ENCODE measurements at regions not wholly inside any gene's neighbourhood (a gene's known extent, or its start where the extent isn't known, plus 50 kb on each side); places are given as distances from the start of the nearest gene placed in this dataset.
A peak's percentile ranks its signal among the peaks of the same experiment; 100 is the strongest.

GRCh38 chr22:22076361-22076760, 93.8 kb upstream of the TOP3B start:
- no peak overlapping the region for H3K4me3 ChIP-seq (ENCODE audit: severe bottlenecking)
- H3K9me3 ChIP-seq (ENCODE audit: severe bottlenecking) = no peaks in the 10 kb centered on the region
- no peak for ATAC-seq (ENCODE audit: low read depth)
- no peak for DNase-seq (ENCODE audit: low spot score)
- TF ChIP-seq CTCF (IDR thresholded peaks at IDR 0.05; ENCODE audit: poor library complexity, severe bottlenecking) = no peak
- H3K4me1 ChIP-seq (ENCODE audit: insufficient read depth, poor library complexity, severe bottlenecking) = peaks cover 34% of the 10 kb centered on the region
- H3K27me3 ChIP-seq (ENCODE audit: insufficient read depth, poor library complexity, severe bottlenecking) = no peaks in the 10 kb centered on the region
- H3K36me3 ChIP-seq (ENCODE audit: low read depth) = no peaks in the 10 kb centered on the region
- peak overlapping the region; percentile 74 for H3K27ac ChIP-seq (ENCODE audit: poor library complexity, severe bottlenecking)

DNA sequence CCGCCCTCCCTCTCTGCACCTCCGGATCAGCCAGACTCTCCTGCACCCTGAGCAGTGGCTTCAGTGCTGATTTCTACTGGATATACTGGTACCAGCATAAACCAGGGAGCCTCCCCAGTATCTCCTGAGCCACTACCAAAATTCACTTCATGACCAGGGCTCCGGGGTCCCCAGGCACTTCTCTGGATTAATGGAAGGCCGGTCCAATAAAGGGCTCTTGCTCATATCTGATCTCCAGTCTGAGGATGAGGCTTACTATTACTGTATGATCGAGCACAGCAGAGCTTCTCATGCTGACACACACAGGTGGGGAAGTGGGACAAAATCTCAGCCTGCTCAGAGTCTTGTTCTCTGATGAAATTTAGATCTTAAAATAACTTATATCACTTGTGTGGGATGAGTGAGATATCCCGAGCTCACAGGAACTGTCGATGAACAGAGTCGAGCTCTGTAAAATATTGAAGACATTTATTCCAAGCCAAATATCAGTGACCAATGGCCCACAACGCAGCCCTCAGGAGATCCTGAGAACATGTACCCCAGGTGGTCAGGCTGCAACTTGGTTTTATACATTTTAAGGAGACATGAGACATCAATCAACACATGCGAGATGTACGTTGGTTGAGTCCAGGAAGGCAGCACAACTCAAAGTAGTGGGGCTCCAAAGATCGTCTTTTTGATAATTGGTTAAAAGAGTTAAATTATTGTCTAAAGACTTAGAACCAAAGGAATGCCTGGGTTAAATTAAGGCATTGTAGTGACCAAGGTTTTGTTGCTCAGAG, 93.0 kb upstream of the TOP3B start:
- Histone ChIP-seq H3K4me3 (ENCODE audit: severe bottlenecking) (no peak overlapping the region), H3K9me3 (ENCODE audit: severe bottlenecking) (no peaks in the 10 kb centered on the region), H3K27ac (ENCODE audit: poor library complexity, severe bottlenecking) (peak overlapping the region; percentile 74), H3K27me3 (ENCODE audit: insufficient read depth, poor library complexity, severe bottlenecking) (no peaks in the 10 kb centered on the region), H3K36me3 (ENCODE audit: low read depth) (no peaks in the 10 kb centered on the region), H3K4me1 (ENCODE audit: insufficient read depth, poor library complexity, severe bottlenecking) (peaks cover 39% of the 10 kb centered on the region)
- no peak for DNase-seq (ENCODE audit: low spot score)
- no peak for ATAC-seq (ENCODE audit: low read depth)
- no peak for TF ChIP-seq CTCF (IDR thresholded peaks at IDR 0.05; ENCODE audit: poor library complexity, severe bottlenecking)

DNA sequence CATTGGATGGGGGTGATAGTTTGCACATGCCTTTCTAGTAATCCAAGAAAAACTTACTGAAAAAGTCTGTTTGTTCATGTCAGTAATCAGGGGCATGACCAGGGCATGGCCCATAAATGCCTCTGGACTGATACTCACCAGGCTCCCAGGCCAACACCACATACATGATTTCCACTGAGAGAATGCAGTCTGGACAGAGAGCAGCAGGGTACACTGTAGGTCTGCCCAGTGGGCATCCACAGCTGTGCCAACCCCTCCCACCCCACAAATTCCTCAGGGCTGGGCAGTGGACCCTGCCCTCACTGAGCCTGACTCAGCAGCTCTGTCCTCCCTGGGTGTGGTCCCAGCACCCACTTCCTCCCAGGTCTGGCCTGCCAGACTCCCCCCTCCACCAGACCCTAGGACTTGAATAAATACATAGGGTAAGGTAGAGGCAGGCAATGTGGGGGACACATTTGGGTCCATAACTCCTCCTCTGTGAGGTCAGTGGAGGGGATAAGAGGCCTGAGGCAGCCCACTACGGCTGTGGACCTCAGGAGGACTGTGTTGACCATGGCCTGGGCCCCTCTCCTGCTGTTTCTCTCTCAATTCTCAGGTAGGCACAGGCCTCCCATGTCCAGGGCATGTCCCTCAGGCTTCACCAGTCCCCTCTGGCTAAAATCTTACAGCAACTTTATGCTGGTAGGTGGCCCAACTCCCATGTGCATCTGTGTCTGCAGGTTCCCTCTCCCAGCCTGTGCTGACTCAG, 92.2 kb upstream of the TOP3B start:
- no peak for DNase-seq (ENCODE audit: low spot score)
- Histone ChIP-seq H3K27ac (ENCODE audit: poor library complexity, severe bottlenecking) (peak overlapping the region; percentile 74), H3K9me3 (ENCODE audit: severe bottlenecking) (no peaks in the 10 kb centered on the region), H3K27me3 (ENCODE audit: insufficient read depth, poor library complexity, severe bottlenecking) (no peaks in the 10 kb centered on the region), H3K36me3 (ENCODE audit: low read depth) (no peaks in the 10 kb centered on the region), H3K4me3 (ENCODE audit: severe bottlenecking) (no peak overlapping the region), H3K4me1 (ENCODE audit: insufficient read depth, poor library complexity, severe bottlenecking) (peaks cover 47% of the 10 kb centered on the region)
- ATAC-seq (ENCODE audit: low read depth) = peak; percentile 60
- peak; percentile 37 for TF ChIP-seq CTCF (IDR thresholded peaks at IDR 0.05; ENCODE audit: poor library complexity, severe bottlenecking)

DNA sequence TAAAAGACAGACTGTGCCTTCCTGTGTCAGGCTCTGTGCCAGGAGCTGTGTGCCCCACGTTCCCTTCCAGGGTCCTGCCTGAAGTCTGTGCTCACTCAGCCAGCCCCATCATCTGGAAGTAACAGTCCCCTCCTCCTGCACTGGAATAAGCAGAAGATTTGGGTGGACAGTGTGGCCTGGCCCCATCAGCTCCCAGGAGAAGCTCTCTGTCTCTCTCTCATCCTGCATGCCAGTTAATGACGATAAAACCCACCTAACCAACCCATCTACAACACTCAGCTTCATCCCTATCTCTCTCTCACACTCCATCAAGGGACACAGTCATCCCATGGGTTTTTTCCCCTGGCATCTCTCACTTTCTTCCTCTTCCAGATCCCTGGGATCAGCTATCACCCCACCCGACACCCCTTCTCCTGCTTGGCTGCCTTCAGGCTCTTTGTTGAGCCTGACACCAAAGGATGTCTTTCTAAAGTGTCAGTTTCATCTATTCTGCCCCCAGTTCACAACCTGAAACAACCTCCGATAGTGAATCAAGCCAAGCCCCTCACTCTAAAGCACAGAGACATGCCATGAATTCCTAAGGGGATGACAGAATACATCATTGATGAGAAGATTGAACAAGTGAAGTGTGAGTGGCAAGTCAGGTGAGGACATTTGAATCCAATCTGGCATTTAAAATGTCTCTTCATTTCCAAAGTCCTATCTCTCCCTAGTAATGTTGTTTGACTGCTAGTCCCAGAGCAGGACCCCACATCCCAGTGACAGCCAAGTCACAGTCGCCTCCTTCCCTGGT, 91.4 kb upstream of the TOP3B start:
- Histone ChIP-seq H3K27ac (ENCODE audit: poor library complexity, severe bottlenecking) (peak overlapping the region; percentile 74), H3K4me3 (ENCODE audit: severe bottlenecking) (no peak overlapping the region), H3K27me3 (ENCODE audit: insufficient read depth, poor library complexity, severe bottlenecking) (no peaks in the 10 kb centered on the region), H3K4me1 (ENCODE audit: insufficient read depth, poor library complexity, severe bottlenecking) (peaks cover 49% of the 10 kb centered on the region), H3K36me3 (ENCODE audit: low read depth) (no peaks in the 10 kb centered on the region), H3K9me3 (ENCODE audit: severe bottlenecking) (no peaks in the 10 kb centered on the region)
- ATAC-seq (ENCODE audit: low read depth) (no peak), DNase-seq (ENCODE audit: low spot score) (no peak)
- TF ChIP-seq CTCF (IDR thresholded peaks at IDR 0.05; ENCODE audit: poor library complexity, severe bottlenecking) = no peak

All from RWPE2 (cell line).